ENCODE measurements at regions not wholly inside any gene's neighbourhood (a gene's known extent, or its start where the extent isn't known, plus 50 kb on each side); places are given as distances from the start of the nearest gene placed in this dataset.

DNA sequence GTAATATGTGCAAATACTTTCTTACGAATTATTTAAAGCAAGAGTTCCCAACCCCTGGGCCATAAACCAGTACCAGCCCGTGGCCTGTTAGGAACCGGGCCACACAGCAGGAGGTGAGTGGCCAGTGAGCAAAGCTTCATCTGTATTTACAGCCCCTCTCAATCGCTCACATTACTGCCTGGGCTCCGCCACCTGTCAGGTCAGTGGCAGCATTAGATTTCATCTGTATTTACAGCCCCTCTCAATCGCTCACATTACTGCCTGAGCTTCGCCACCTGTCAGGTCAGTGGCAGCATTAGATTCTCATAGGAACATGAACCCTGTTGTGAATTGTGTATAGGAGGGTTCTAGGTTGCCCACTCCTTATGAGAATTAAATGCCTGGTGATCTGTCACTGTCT, 142.0 kb downstream of the RNASET2 start:
- no peak for TF ChIP-seq GATA3 (IDR thresholded peaks at IDR 0.05; ENCODE audit: low read depth, low read length)
- no peak for TF ChIP-seq GATA2 (IDR thresholded peaks at IDR 0.05; ENCODE audit: low read depth, low read length)
